ENCODE measurements at regions not wholly inside any gene's neighbourhood (a gene's known extent, or its start where the extent isn't known, plus 50 kb on each side); places are given as distances from the start of the nearest gene placed in this dataset.

DNA sequence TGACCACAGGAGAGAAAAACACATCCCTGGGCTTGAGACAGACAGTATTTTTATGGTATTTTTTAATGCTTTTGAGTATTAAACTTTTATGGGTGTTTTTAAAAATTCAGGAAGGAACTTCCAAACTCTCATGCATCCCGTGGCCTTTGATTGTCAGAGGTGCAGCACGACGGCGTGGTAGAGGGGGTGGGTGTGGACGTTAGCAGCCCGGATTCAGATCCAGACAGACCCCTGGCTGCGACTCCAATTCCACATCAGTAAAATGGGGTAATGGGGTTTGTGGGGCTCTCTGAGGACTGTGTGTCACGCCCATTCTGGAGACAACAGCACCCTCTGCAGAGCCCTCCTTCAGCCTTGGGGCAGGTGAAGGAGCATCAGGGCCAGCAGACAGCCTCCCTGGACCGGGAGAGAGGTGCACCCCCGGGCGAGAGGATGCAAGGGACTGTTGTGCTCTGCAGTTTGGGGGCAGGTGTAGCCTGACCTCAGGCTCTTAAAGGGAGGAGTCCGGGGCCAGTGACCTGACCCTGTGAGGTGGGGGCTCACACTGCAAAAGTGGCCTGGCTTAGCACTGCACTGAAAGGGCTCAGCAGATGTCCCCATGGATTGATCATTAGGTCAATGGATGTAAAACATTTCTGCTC is 1024.3 kb downstream of the TBC1D22A start:
- no peak for FAIRE-seq

DNA sequence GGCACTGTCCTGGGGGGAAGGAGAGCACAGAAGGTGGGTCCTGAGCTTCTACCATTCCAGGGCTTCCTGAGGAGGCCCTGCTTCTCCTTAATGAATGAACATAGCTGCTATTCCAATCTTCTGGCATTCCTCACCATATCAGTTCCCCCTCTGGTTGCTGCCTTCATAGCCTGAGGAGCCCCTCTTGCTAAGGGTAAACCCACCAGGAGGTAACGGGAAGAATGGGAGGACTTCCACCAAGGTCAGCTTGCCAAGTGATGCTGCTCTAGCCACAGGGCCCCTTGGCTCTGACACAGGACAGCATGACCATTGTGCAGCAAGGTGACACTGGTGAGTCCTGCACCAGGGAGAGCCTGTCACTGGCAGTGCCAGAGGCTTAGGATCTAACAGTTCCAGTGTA is 1022.5 kb downstream of the TBC1D22A start:
- FAIRE-seq = no peak

More for the DNA sequence above, 1024.3 kb downstream of the TBC1D22A start:
- no peak for DNase-seq (ENCODE audit: insufficient read length, low spot score)
- TF ChIP-seq, protein P1, sequence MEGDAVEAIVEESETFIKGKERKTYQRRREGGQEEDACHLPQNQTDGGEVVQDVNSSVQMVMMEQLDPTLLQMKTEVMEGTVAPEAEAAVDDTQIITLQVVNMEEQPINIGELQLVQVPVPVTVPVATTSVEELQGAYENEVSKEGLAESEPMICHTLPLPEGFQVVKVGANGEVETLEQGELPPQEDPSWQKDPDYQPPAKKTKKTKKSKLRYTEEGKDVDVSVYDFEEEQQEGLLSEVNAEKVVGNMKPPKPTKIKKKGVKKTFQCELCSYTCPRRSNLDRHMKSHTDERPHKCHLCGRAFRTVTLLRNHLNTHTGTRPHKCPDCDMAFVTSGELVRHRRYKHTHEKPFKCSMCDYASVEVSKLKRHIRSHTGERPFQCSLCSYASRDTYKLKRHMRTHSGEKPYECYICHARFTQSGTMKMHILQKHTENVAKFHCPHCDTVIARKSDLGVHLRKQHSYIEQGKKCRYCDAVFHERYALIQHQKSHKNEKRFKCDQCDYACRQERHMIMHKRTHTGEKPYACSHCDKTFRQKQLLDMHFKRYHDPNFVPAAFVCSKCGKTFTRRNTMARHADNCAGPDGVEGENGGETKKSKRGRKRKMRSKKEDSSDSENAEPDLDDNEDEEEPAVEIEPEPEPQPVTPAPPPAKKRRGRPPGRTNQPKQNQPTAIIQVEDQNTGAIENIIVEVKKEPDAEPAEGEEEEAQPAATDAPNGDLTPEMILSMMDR (IDR thresholded peaks at IDR 0.05; ENCODE audit: insufficient read depth, missing control alignments) = no peak

DNA sequence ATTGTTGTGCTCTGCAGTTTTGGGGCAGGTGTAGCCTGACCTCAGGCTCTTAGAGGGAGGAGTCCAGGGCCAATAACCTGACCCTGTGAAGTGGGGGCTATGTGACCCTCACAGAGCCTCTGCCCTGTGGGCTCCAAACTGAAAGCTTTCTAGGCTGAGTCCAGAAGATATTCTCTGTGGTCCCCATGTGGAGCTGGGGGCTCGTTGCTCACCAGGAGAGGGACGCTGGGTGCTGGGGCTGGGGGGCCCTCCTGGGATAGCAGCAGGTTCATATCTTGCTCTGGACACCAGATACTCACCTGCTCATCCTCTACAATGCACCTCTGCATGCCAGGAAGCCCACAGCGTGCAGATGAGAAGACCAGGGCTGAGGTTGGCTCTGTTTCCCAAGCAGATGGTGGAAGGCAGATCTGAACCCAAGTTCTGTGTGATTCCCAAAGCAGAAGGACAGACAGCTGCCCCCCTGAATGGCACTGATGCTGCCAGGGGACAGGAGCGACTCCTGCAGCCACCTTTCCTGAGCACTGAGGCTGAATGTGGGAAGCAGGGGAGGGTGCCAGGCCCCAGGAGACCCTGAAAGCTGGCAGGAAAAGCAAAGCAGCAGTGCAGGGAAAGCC is 1022.0 kb downstream of the TBC1D22A start:
- TF ChIP-seq, protein P1 (IDR thresholded peaks at IDR 0.05; ENCODE audit: insufficient read depth, missing control alignments) = no peak
- DNase-seq (ENCODE audit: insufficient read length, low spot score) = no peak
- no peak for FAIRE-seq

More for the DNA sequence above, 1022.5 kb downstream of the TBC1D22A start:
- DNase-seq (ENCODE audit: insufficient read length, low spot score) = no peak
- TF ChIP-seq, protein P1 (IDR thresholded peaks at IDR 0.05; ENCODE audit: insufficient read depth, missing control alignments) = no peak

DNA sequence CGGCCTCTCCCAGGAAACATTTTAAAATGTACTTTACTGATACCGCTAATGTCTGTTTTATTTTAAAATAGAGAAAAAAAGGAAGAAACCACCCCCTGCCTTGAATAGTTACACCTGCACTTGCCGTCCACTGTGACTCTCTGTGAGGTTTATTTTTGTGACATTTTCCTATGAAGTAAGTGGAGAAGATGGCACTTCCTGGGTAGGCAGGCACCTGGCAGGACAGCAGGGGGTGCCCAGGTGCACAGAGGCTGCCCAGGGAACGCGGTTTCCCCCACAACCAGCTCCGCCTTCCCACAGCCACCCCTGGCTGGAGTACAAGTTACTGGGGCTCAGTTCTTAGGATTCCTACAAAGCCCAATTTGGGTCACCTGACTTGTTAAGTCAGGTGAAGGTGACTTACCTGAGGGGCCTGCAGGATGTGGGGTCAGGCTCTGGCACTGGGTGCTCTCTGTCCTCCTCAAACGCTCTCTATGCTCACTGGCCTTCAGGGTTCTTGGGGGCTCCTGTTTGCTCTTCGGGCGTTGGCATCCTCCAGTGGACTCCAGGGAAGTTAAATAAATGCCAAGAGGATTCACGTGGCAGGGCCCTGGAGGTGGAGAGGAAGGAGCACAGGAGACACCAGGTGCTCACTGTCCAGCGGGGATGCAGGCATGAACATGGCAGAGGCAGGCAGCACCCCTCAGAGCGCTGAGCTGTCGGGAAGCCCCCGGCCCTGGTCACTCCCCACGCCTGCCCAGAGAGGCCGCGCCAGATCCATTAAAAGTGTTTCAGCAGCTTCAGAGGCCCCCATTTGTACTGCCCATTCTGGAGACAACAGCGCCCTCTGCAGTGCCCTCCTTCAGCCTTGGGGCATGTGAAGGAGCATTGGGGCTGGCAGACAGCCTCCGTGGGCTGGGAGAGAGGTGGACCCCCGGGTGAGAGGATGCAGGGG is 1021.2 kb downstream of the TBC1D22A start:
- DNase-seq (ENCODE audit: insufficient read length, low spot score) (no peak), FAIRE-seq (no peak)
- TF ChIP-seq, protein P1 (IDR thresholded peaks at IDR 0.05; ENCODE audit: insufficient read depth, missing control alignments) = no peak

DNA sequence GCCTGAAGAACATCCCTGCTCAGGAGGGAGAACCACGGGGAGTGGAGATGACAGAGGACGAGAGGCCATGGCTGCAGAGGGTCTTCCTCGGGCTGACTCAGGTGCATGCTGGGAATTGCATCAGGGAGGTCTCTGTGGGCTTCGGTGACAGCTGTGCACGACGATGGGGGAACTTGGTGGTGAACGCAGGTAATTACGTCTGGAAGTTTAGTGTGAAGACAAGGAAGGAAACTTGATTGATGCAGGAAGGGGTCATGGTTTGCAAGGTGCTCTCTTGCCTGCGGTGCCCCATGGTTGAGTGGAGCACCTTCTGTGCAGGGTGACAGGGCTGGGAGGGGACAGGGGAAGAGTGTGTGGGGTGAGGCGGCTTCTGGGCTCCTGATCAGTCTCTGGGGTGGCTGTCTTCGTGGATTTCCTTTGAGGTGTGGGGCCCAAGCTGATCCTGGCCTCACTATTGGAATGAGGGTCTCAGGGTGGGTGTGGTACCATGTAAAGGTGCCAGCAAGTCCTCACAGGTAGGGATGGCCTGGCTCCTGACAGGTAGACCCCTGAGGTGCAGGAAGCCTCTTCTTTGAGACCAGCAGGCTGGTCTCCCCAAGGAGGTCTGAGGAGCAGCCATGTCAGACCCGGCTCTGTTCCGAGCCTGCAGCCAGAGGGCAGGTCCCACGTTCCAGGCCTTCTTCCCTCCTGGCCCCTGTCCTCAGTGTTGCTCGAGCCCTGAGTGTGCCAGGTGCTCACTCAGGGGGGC is 1020.1 kb downstream of the TBC1D22A start:
- DNase-seq (ENCODE audit: insufficient read length, low spot score) = no peak
- no peak for FAIRE-seq
- TF ChIP-seq, protein P1 (IDR thresholded peaks at IDR 0.05; ENCODE audit: insufficient read depth, missing control alignments) = no peak

DNA sequence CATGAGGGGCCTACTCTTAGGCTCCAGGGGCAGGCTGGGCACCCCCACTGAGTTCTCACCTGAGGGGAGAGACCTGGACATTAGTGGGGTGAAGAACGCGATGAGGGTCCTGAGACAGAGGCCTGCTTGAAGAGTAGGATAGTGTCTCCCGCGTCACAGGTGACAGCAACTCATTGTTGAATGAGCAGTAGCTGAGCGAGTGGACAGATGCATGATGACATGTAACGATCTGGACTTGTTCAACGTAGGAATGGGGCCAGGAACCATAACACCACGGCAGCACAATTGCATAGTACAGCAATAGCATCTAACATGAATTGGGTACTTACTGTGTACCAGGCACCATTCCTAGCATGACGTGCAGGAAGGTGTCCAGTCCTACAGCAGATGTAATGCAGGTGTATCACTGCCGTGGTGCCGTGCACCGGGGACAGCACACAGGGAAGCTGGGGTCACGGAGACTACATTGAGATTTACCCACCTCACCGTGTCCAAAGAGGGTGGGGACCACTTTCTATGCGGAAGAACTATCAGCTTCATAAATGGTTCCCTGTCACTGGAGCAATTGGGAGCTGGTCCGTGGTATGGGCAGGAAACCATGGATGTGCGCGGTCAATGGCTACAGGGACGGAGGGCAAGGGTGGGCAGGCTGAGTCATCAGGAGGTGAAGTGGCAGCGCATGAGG is 1019.1 kb downstream of the TBC1D22A start:
- TF ChIP-seq, protein P1 (IDR thresholded peaks at IDR 0.05; ENCODE audit: insufficient read depth, missing control alignments) = no peak
- DNase-seq (ENCODE audit: insufficient read length, low spot score) (no peak), FAIRE-seq (no peak)

Data from D721Med (cell line).